Stimulated activated CD4-positive, alpha-beta T cell treated with anti-CD3 and anti-CD28 coated beads, Interleukin-12 subunit alpha, Interleukin-12 subunit beta, amount 100 ng/mL, for 48 hours (primary cell): ENCODE measurements at regions not wholly inside any gene's neighbourhood (a gene's known extent, or its start where the extent isn't known, plus 50 kb on each side); places are given as distances from the start of the nearest gene placed in this dataset.

Experiments
- DNase-seq, 3 donors: peaks; one replicate each; pipeline ENCODE4 v3.0.0-alpha.2; 2020; ENCODE audit warnings: low read depth in 2 of 3, low spot score in 1 of 3

GRCh38 chr3:6532101-6532500, 328.8 kb upstream of the GRM7 start:
- DNase-seq = no peak

- DNase-seq = no peak
Measured at GRCh38 chr3:6540981-6541380, 319.9 kb upstream of the GRM7 start.

- DNase-seq = no peak
Measured at GRCh38 chr3:6542795-6543194, 318.1 kb upstream of the GRM7 start.

GRCh38 chr3:6549296-6549695, 311.6 kb upstream of the GRM7 start:
- no peak for DNase-seq

GRCh38 chr3:6551165-6551564, 309.8 kb upstream of the GRM7 start:
- DNase-seq = no peak

GRCh38 chr3:6560259-6560658, 300.7 kb upstream of the GRM7 start:
- no peak for DNase-seq

GRCh38 chr3:6567241-6567640, 293.7 kb upstream of the GRM7 start:
- DNase-seq = no peak

GRCh38 chr3:6568999-6569493, 291.9 kb upstream of the GRM7 start:
- no peak for DNase-seq

- DNase-seq = no peak
Measured at GRCh38 chr3:6571448-6571847, 289.5 kb upstream of the GRM7 start.

GRCh38 chr3:6577584-6577983, 283.3 kb upstream of the GRM7 start:
- DNase-seq = no peak

GRCh38 chr3:6578526-6578925, 282.4 kb upstream of the GRM7 start:
- DNase-seq = no peak

GRCh38 chr3:6580808-6581207, 280.1 kb upstream of the GRM7 start:
- DNase-seq = no peak

- DNase-seq = no peak
Measured at GRCh38 chr3:6585360-6585759, 275.6 kb upstream of the GRM7 start.

GRCh38 chr3:6600237-6600636, 260.7 kb upstream of the GRM7 start:
- DNase-seq = no peak

- DNase-seq = no peak
Measured at GRCh38 chr3:6601374-6601773, 259.5 kb upstream of the GRM7 start.

- DNase-seq = no peak
Measured at GRCh38 chr3:6602329-6602728, 258.6 kb upstream of the GRM7 start.

- DNase-seq = no peak
Measured at GRCh38 chr3:6605227-6605626, 255.7 kb upstream of the GRM7 start.

- DNase-seq = no peak
Measured at GRCh38 chr3:6608843-6609242, 252.1 kb upstream of the GRM7 start.

GRCh38 chr3:6612034-6612616, 248.8 kb upstream of the GRM7 start:
- no peak for DNase-seq

- DNase-seq = no peak
Measured at GRCh38 chr3:6622260-6622659, 238.7 kb upstream of the GRM7 start.

- no peak for DNase-seq
Measured at GRCh38 chr3:6622712-6623111, 238.2 kb upstream of the GRM7 start.

- no peak for DNase-seq
Measured at GRCh38 chr3:6631376-6631775, 229.5 kb upstream of the GRM7 start.

GRCh38 chr3:6640907-6641306, 220.0 kb upstream of the GRM7 start:
- no peak for DNase-seq
